PC-3 (cell line): ENCODE measurements at regions not wholly inside any gene's neighbourhood (a gene's known extent, or its start where the extent isn't known, plus 50 kb on each side); places are given as distances from the start of the nearest gene placed in this dataset.

Experiments used
- CTCF ChIP-seq: fragments of 300-600 bp; sonication (generic); conservative IDR thresholded peaks from 2 replicates; pipeline ENCODE4 v1.5.1; 2017; ENCODE audit warnings: antibody characterized with exemption, low read depth, mild to moderate bottlenecking, low read length
- EZH2 ChIP-seq: fragments of 300-600 bp; sonication (generic); IDR thresholded peaks from one replicate; pipeline ENCODE4 v1.6.1; 2017; ENCODE audit warnings: antibody characterized with exemption, mild to moderate bottlenecking, low read length; ENCODE audit not compliant: unreplicated experiment
- EZH2phosphoT487 ChIP-seq: fragments of 300-600 bp; sonication (generic); IDR thresholded peaks from 2 replicates; pipeline ENCODE4 v1.6.1; 2018; ENCODE audit warnings: mild to moderate bottlenecking, antibody characterized with exemption, low read length, borderline replicate concordance

- TF ChIP-seq CTCF: no peak
- TF ChIP-seq EZH2phosphoT487: no peak
- TF ChIP-seq EZH2: no peak
Measured at GRCh38 chr6:25094726-25095125, 159.0 kb upstream of the RIPOR2 start.
